GM23248 (cell line): ENCODE measurements at regions not wholly inside any gene's neighbourhood (a gene's known extent, or its start where the extent isn't known, plus 50 kb on each side); places are given as distances from the start of the nearest gene placed in this dataset.
"Not testable (repeated sequence)": the region's sequence is repeated elsewhere in the genome, so short reads cannot be mapped to it uniquely, and the experiment has no call there.

Experiments used
- DNase-seq: peaks from one replicate; pipeline ENCODE4 v3.0.0-alpha.2; 2015
- H2AFZ ChIP-seq: fragments of 200-600 bp; sonication (generic); 2 replicates; pipeline ENCODE4 v1.6.1; 2016; ENCODE audit warnings: antibody characterized with exemption
- H3F3A ChIP-seq: fragments of 200-600 bp; sonication (generic); 2 replicates; pipeline ENCODE4 v1.6.1; 2016; ENCODE audit warnings: mild to moderate bottlenecking, antibody characterized with exemption, mixed run types; ENCODE audit not compliant: insufficient read depth
- H3K27ac ChIP-seq: fragments of 200-600 bp; sonication (generic); 2 replicates; pipeline ENCODE4 v1.5.1; 2016; ENCODE audit warnings: mild to moderate bottlenecking
- H3K27me3 ChIP-seq: fragments of 200-600 bp; sonication (generic); replicated peaks from 2 replicates; pipeline ENCODE4 v1.6.1; 2016; ENCODE audit warnings: mild to moderate bottlenecking; ENCODE audit not compliant: insufficient read depth
- H3K36me3 ChIP-seq: fragments of 200-600 bp; sonication (generic); 2 replicates; pipeline ENCODE4 v1.6.1; 2016; ENCODE audit warnings: low read depth, mild to moderate bottlenecking
- H3K4me1 ChIP-seq: fragments of 200-600 bp; sonication (generic); 2 replicates; pipeline ENCODE4 v1.6.1; 2016; ENCODE audit warnings: mild to moderate bottlenecking; ENCODE audit not compliant: insufficient read depth
- H3K4me2 ChIP-seq: fragments of 200-600 bp; sonication (generic); one replicate; pipeline ENCODE4 v1.6.1; 2016; ENCODE audit warnings: mild to moderate bottlenecking; ENCODE audit not compliant: unreplicated experiment
- H3K4me3 ChIP-seq: fragments of 200-600 bp; sonication (generic); 2 replicates; pipeline ENCODE4 v1.5.1; 2016; ENCODE audit warnings: mild to moderate bottlenecking
- H3K79me2 ChIP-seq: fragments of 200-600 bp; sonication (generic); 2 replicates; pipeline ENCODE4 v1.6.1; 2016; ENCODE audit warnings: mild to moderate bottlenecking; ENCODE audit not compliant: insufficient read depth
- H3K9ac ChIP-seq: fragments of 200-600 bp; sonication (generic); 2 replicates; pipeline ENCODE4 v1.6.1; 2016; ENCODE audit warnings: mild to moderate bottlenecking
- H3K9me2 ChIP-seq: fragments of 200-600 bp; sonication (generic); 2 replicates; pipeline ENCODE4 v1.6.1; 2016; ENCODE audit warnings: mixed run types, mild to moderate bottlenecking, moderate library complexity; ENCODE audit not compliant: insufficient read depth
- H3K9me3 ChIP-seq: fragments of 200-600 bp; sonication (generic); one replicate; pipeline ENCODE4 v1.6.1; 2017; ENCODE audit warnings: low read depth
- H4K20me1 ChIP-seq: fragments of 200-600 bp; sonication (generic); 2 replicates; pipeline ENCODE4 v1.6.0; 2016; ENCODE audit not compliant: insufficient read depth
- EZH2 ChIP-seq: fragments of 200-600 bp; sonication (generic); IDR thresholded peaks from 2 replicates; pipeline ENCODE4 v1.6.1; 2018; ENCODE audit warnings: antibody characterized with exemption, mild to moderate bottlenecking; ENCODE audit not compliant: insufficient read depth, poor library complexity, severe bottlenecking
- EZH2phosphoT487 ChIP-seq: fragments of 200-600 bp; sonication (generic); IDR thresholded peaks from 2 replicates; pipeline ENCODE4 v1.6.1; 2018; ENCODE audit warnings: antibody characterized with exemption, moderate library complexity, mild to moderate bottlenecking, low read depth; ENCODE audit not compliant: insufficient read depth
- WGBS, 2 experiments: methylation state at CpG; one replicate each; pipeline ENCODE4 v1.1.6; 2015 to 2017; ENCODE audit warnings: low lambda C conversion rate in 2 of 2, low coverage in 1 of 2; ENCODE audit errors: missing lambda C conversion rate in 2 of 2; 5-methylcytosine and 5-hydroxymethylcytosine counted together
- in situ Hi-C: fragments of 300-500 bp; cut with MboI; formaldehyde crosslinking; loops from 2 replicates; pipeline ENCODE4 v1.15.0; 2020

DNA sequence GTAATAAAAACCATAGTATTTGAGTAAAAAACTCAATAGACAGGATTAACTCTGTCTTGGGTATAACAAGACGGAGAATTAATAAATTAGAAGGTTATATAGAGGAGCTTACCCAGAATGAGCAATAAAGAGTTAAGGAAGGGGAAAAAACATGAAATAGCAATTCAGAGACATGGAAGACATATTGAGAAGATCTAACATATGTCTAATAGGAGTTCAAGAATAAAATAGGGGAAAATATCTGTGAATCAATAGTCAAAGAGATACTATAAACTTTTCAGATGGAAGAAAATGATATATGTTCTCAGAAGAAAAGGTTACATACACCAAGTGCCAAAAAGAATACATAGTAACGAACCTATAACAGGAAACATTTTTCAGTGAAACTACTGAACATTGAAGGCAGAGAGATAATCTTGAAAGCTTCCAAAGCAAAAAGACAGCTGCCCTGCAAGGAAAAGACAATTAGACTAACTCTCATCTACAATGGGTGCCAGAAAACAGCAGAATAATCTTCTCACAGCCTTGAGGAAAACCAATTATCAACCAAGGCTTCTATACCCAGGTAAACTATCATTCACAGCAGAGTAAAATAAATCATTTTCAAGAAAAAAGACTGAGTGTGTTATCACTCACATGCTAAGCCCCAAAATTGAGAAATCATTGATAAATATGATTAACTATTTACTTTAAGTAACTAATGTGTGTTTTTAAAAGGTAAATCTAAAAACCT, 106.0 kb downstream of the ENC1 start:
- 63 to 64% methylated on average over 2 of the region's 2 CpGs for WGBS, 2 experiments
- Histone ChIP-seq H3K79me2 (no peaks in the 10 kb centered on the region), H3K4me2 (no peak overlapping the region), H3K4me3 (no peak overlapping the region), H3K27me3 (no peaks in the 10 kb centered on the region), H3K9me2 (no peaks in the 10 kb centered on the region), H3K9ac (no peak overlapping the region), H3K4me1 (no peaks in the 10 kb centered on the region), H4K20me1 (no peaks in the 10 kb centered on the region), H2AFZ (no peak overlapping the region), H3K9me3 (no peaks in the 10 kb centered on the region), H3F3A (peaks cover 8% of the 10 kb centered on the region; the same call in 1 of the 2 replicates), H3K27ac (no peak overlapping the region), H3K36me3 (no peaks in the 10 kb centered on the region)
- TF ChIP-seq EZH2phosphoT487 (no peak), EZH2 (no peak)
- DNase-seq: no peak
- in situ Hi-C loops: no loop called here

DNA sequence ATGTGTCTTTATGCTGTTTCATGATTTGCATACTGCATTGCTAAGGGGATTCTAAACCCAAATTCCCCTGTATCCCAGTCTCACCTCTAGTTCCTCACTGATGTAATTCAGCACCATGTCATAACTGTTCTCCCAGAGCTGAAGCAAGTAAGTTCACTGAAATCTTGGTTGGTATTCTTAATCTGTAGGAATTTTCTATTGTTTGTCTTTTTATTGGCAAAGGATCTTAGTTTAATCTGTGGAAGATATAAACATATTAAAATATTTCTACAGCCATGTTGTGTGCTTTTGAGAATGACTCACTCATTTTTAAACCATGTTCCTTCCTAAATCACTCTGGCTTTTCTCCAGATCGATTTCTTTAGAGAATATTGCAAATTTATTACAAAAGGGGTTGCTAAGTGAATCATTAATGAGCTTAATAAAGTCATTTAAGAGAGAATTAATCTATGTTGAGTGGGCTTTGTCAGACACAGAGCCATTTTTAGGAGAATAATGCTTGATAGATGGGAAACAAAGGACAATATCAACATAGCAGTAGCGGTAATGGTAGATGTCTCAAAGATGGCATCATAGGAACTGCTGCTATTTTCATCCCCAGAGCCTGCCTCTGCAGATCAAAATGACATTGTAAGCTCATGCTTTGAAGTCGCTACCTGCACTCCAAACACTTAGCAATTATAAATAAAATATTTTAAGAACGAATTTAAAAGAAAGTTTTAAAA, 110.0 kb downstream of the ENC1 start:
- in situ Hi-C loops: no loop called here
- Histone ChIP-seq H3K36me3 (no peaks in the 10 kb centered on the region), H3K4me3 (no peak overlapping the region), H3K27ac (no peak overlapping the region), H3K9me2 (no peaks in the 10 kb centered on the region), H2AFZ (no peak overlapping the region), H3K9ac (no peak overlapping the region), H3K79me2 (no peaks in the 10 kb centered on the region), H3K4me1 (no peaks in the 10 kb centered on the region), H3K9me3 (no peaks in the 10 kb centered on the region), H3K4me2 (no peak overlapping the region), H3F3A (no peaks in the 10 kb centered on the region), H4K20me1 (no peaks in the 10 kb centered on the region), H3K27me3 (no peaks in the 10 kb centered on the region)
- 50 to 53% methylated on average over 4 of the region's 4 CpGs for WGBS, 2 experiments
- no peak for DNase-seq
- TF ChIP-seq EZH2: no peak
- TF ChIP-seq EZH2phosphoT487: no peak

DNA sequence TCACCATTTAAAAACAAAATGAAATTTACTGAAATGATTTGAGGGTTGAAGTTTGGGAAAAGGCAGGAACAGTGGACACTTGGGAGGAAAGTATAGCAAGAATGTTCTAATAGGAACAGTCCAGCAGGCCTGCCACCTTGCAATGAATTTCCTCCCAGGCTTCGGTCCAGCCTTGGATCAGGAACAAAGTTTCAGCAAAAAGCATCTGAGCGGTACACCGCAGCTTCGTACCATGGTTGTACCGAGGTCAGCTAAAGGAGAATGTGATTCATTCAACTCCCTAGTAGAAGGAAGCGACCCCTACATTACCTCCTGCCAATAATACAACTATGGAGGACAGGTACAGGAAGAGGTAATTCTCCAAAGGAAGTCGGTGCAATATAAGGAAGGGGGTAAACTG, 111.4 kb downstream of the ENC1 start:
- Histone ChIP-seq H3K36me3 (no peaks in the 10 kb centered on the region), H3K9ac (no peak overlapping the region), H3K27me3 (no peaks in the 10 kb centered on the region), H3F3A (no peaks in the 10 kb centered on the region), H3K4me1 (no peaks in the 10 kb centered on the region), H4K20me1 (no peaks in the 10 kb centered on the region), H3K4me3 (no peak overlapping the region), H3K9me2 (no peaks in the 10 kb centered on the region), H3K79me2 (no peaks in the 10 kb centered on the region), H3K4me2 (no peak overlapping the region), H2AFZ (no peak overlapping the region), H3K9me3 (no peaks in the 10 kb centered on the region), H3K27ac (no peak overlapping the region)
- no peak for DNase-seq
- in situ Hi-C loops: no loop called here
- 92 to 94% methylated on average over 7 of the region's 7 CpGs for WGBS, 2 experiments
- TF ChIP-seq EZH2phosphoT487: no peak
- no peak for TF ChIP-seq EZH2

DNA sequence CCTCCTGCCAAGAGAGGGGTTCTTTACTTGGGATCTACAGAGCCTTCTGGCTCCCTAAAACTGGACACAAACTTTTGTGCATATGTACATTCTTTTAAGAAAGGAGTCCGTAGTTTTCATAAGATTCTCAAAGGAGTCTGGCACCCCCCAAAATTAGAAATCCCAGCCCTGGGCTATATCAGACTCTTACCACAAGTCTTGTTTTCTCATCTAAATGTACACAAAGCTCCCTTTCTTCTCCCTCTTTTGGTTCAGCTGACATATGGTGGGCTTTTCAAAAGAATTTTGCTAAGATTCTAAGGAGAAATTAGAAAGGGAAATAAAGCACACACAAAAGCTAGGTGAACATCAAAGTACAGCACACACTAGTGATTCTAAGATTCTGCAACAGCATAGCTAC, 114.4 kb downstream of the ENC1 start:
- Histone ChIP-seq H3K4me2 (no peak overlapping the region), H3K4me1 (no peaks in the 10 kb centered on the region), H3K36me3 (no peaks in the 10 kb centered on the region), H3K4me3 (no peak overlapping the region), H3F3A (no peaks in the 10 kb centered on the region), H3K79me2 (no peaks in the 10 kb centered on the region), H4K20me1 (no peaks in the 10 kb centered on the region), H3K27me3 (no peaks in the 10 kb centered on the region), H3K27ac (no peak overlapping the region), H3K9ac (no peak overlapping the region), H3K9me2 (no peaks in the 10 kb centered on the region), H2AFZ (no peak overlapping the region), H3K9me3 (no peaks in the 10 kb centered on the region)
- 88 to 90% methylated on average over 1 of the region's 1 CpG for WGBS, 2 experiments
- TF ChIP-seq EZH2phosphoT487 (no peak), EZH2 (no peak)
- DNase-seq: no peak
- in situ Hi-C loops: no loop called here

DNA sequence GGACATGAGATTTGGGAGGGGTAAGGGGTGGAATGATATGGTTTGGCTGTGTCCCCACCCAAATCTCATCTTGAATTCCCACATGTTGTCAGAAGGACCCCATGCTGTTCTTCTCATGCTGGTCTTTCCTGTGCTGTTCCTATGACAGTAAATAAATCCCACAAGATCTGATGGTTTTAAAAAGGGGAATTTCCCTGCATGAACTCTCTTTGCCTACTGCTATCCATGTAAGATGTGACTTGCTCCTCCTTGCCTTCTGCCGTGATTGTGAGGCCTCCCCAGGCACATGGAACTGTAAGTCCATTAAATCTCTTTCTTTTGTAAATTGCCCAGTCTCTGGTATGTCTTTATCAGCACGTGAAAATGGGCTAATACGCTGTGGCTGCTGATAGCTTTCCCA, 115.8 kb downstream of the ENC1 start:
- H3K36me3 ChIP-seq, H3K4me1 ChIP-seq, H3K27me3 ChIP-seq, H3F3A ChIP-seq, H3K9me3 ChIP-seq, H2AFZ ChIP-seq, H3K9ac ChIP-seq, H3K9me2 ChIP-seq, in situ Hi-C loops, H3K79me2 ChIP-seq, H3K27ac ChIP-seq, H3K4me2 ChIP-seq, H3K4me3 ChIP-seq, H4K20me1 ChIP-seq, DNase-seq: not testable (repeated sequence)
- WGBS, 2 experiments: 66 to 67% methylated on average over 3 of the region's 3 CpGs

DNA sequence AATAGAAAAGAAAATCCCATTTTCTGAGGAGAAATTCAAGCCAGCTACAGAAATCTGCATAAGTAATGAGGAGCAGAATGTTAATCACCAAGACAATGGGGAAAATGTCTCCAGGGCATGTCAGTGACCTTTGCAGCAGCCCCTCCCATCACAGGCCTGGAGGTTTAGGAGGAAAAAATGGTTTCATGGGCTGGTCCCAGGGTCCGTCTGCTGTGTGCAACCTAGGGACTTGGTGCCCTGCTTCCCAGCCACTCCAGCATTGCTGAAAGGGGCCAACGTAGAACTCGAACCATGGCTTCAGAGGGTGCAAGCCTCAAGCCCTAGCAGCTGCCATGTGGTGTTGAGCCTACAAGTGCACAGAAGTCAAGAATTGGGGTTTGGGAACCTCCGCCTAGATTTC, 116.8 kb downstream of the ENC1 start:
- H3K9ac ChIP-seq, in situ Hi-C loops, H3K27me3 ChIP-seq, H3K79me2 ChIP-seq, H3K9me3 ChIP-seq, H2AFZ ChIP-seq, H3K4me2 ChIP-seq, DNase-seq, H4K20me1 ChIP-seq, H3K9me2 ChIP-seq, H3K27ac ChIP-seq, H3F3A ChIP-seq, H3K4me3 ChIP-seq, H3K36me3 ChIP-seq, H3K4me1 ChIP-seq: not testable (repeated sequence)
- 67 to 69% methylated on average over 4 of the region's 4 CpGs for WGBS, 2 experiments

DNA sequence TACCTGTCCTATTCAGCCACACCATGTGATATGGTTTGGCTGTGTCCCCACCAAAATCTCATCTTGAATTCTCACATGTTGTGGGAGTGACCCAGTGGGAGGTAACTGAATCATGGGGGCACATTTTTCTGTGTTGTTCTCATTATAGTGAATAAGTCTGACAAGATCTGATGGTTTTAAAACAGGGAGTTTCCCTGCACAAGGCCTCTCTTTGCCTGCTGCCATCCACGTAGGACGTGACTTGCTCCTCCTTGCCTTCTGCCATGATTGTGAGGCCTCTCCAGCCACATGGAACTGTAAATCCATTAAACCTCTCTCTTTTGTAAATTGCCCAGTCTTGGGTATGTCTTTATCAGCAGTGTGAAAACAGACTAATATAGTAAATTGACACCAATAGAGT, 117.7 kb downstream of the ENC1 start:
- H3K9ac ChIP-seq, H3K4me3 ChIP-seq, H3K36me3 ChIP-seq, DNase-seq, H4K20me1 ChIP-seq, H3K79me2 ChIP-seq, H3F3A ChIP-seq, in situ Hi-C loops, H3K4me1 ChIP-seq, H3K27me3 ChIP-seq, H3K9me2 ChIP-seq, H2AFZ ChIP-seq, H3K27ac ChIP-seq, H3K4me2 ChIP-seq, H3K9me3 ChIP-seq: not testable (repeated sequence)
- WGBS, 2 experiments: 86 to 88% methylated on average over 2 of the region's 2 CpGs
